Testis (tissue), 2 donors: ENCODE measurements at regions not wholly inside any gene's neighbourhood (a gene's known extent, or its start where the extent isn't known, plus 50 kb on each side); places are given as distances from the start of the nearest gene placed in this dataset.

Experiments
- CTCF ChIP-seq, 3 experiments: fragments of 450-650 bp in 2 of 3; fragments of 200-600 bp in 1 of 3; sonication (generic) in 1 of 3; IDR thresholded peaks; one replicate each; pipeline ENCODE4 v1.5.1; 2016 to 2019; ENCODE audit warnings: antibody characterized with exemption in 3 of 3, mild to moderate bottlenecking in 2 of 3, moderate library complexity in 1 of 3
- POLR2A ChIP-seq: fragments of 450-650 bp; IDR thresholded peaks from one replicate; pipeline ENCODE4 v1.6.1; 2017; ENCODE audit warnings: antibody characterized with exemption, mild to moderate bottlenecking, moderate library complexity

- TF ChIP-seq CTCF (IDR thresholded peaks at IDR 0.05), result no peak
- no peak for TF ChIP-seq POLR2A
Measured at GRCh38 chr9:84438391-84438790, 97.8 kb upstream of the SLC28A3 start.
